GM23338 (cell line): ENCODE measurements at regions not wholly inside any gene's neighbourhood (a gene's known extent, or its start where the extent isn't known, plus 50 kb on each side); places are given as distances from the start of the nearest gene placed in this dataset.

Experiments
- ATAC-seq: fragments of 200-7000 bp; cut with Tn5 transposase; 3 replicates; pipeline ENCODE4 v1.9.1; 2020
- DNase-seq: peaks from one replicate; pipeline ENCODE4 v3.0.0-alpha.2; 2015; ENCODE audit warnings: low spot score
- H2AFZ ChIP-seq: fragments of 200-600 bp; sonication (generic); 2 replicates; pipeline ENCODE4 v1.8.0; 2016; ENCODE audit warnings: antibody characterized with exemption, mild to moderate bottlenecking, moderate library complexity
- H3F3A ChIP-seq: fragments of 200-600 bp; sonication (generic); replicated peaks from 2 replicates; pipeline ENCODE4 v1.8.0; 2017; ENCODE audit warnings: antibody characterized with exemption, mixed run types, low read depth
- H3K27ac ChIP-seq: fragments of 200-600 bp; sonication (generic); 2 replicates; pipeline ENCODE4 v1.6.1; 2016; ENCODE audit warnings: low read depth
- H3K27me3 ChIP-seq: fragments of 200-600 bp; sonication (generic); 2 replicates; pipeline ENCODE4 v1.8.0; 2016; ENCODE audit warnings: mild to moderate bottlenecking, mixed run types, moderate library complexity; ENCODE audit not compliant: insufficient read depth
- H3K36me3 ChIP-seq: fragments of 200-600 bp; sonication (generic); 2 replicates; pipeline ENCODE4 v1.8.0; 2016; ENCODE audit warnings: mild to moderate bottlenecking; ENCODE audit not compliant: insufficient read depth
- H3K4me1 ChIP-seq: fragments of 200-600 bp; sonication (generic); 2 replicates; pipeline ENCODE4 v1.8.0; 2016; ENCODE audit warnings: mild to moderate bottlenecking, moderate library complexity; ENCODE audit not compliant: insufficient read depth
- H3K4me2 ChIP-seq: fragments of 200-600 bp; sonication (generic); 2 replicates; pipeline ENCODE4 v1.7.1; 2017; ENCODE audit warnings: mixed run types
- H3K4me3 ChIP-seq: fragments of 200-600 bp; sonication (generic); 2 replicates; pipeline ENCODE4 v1.6.1; 2016; ENCODE audit warnings: mixed run types
- H3K79me2 ChIP-seq: fragments of 200-600 bp; sonication (generic); replicated peaks from 2 replicates; pipeline ENCODE4 v1.8.0; 2017; ENCODE audit warnings: mild to moderate bottlenecking; ENCODE audit not compliant: insufficient read depth
- H3K9me2 ChIP-seq: fragments of 200-600 bp; sonication (generic); 2 replicates; pipeline ENCODE4 v1.8.0; 2017; ENCODE audit not compliant: insufficient read depth
- H4K20me1 ChIP-seq: fragments of 200-600 bp; sonication (generic); replicated peaks from 2 replicates; pipeline ENCODE4 v1.8.0; 2017; ENCODE audit warnings: mild to moderate bottlenecking; ENCODE audit not compliant: insufficient read depth
- H3K27ac Mint-ChIP-seq: 2 replicates; pipeline ENCODE4 v1.8.0; 2020; ENCODE audit warnings: inconsistent platforms, mild to moderate bottlenecking, moderate library complexity, mixed read lengths
- H3K27me3 Mint-ChIP-seq: 3 replicates; pipeline ENCODE4 v1.8.0; 2022; ENCODE audit warnings: low read depth, mild to moderate bottlenecking, moderate library complexity, mixed read lengths, inconsistent platforms; ENCODE audit not compliant: insufficient read depth, poor library complexity
- H3K36me3 Mint-ChIP-seq: 3 replicates; pipeline ENCODE4 v1.8.0; 2021; ENCODE audit warnings: low read depth, mild to moderate bottlenecking, inconsistent platforms, moderate library complexity, mixed read lengths
- H3K4me1 Mint-ChIP-seq: 3 replicates; pipeline ENCODE4 v1.8.0; 2020; ENCODE audit warnings: mild to moderate bottlenecking, inconsistent platforms, mixed read lengths
- H3K4me3 Mint-ChIP-seq: 3 replicates; pipeline ENCODE4 v1.8.0; 2021; ENCODE audit warnings: moderate library complexity, mild to moderate bottlenecking, inconsistent platforms, mixed read lengths
- H3K9me3 Mint-ChIP-seq: 3 replicates; pipeline ENCODE4 v1.8.0; 2020; ENCODE audit warnings: moderate library complexity, mild to moderate bottlenecking, inconsistent platforms, mixed read lengths
- CREB1 ChIP-seq: fragments of 250-450 bp; sonication (Bioruptor Pico); IDR thresholded peaks from 2 replicates; pipeline ENCODE4 v1.5.0; 2020; ENCODE audit warnings: low read depth, mild to moderate bottlenecking, moderate library complexity
- EZH2 ChIP-seq: fragments of 200-600 bp; sonication (generic); IDR thresholded peaks from one replicate; pipeline ENCODE4 v1.8.0; 2017; ENCODE audit warnings: antibody characterized with exemption, mild to moderate bottlenecking, low read depth; ENCODE audit not compliant: unreplicated experiment
- EZH2phosphoT487 ChIP-seq: fragments of 200-600 bp; sonication (generic); IDR thresholded peaks from one replicate; pipeline ENCODE4 v1.8.1; 2018; ENCODE audit warnings: antibody characterized with exemption; ENCODE audit not compliant: unreplicated experiment
- NANOG ChIP-seq: IDR thresholded peaks from 2 replicates; pipeline ENCODE4 v1.6.1; 2016; ENCODE audit warnings: antibody characterized with exemption, borderline replicate concordance
- POLR2AphosphoS5 ChIP-seq: IDR thresholded peaks from 2 replicates; pipeline ENCODE4 v1.6.1; 2016; ENCODE audit warnings: antibody characterized with exemption, low read depth
- STAT1 ChIP-seq: IDR thresholded peaks from one replicate; pipeline ENCODE4 v1.6.1; 2016; ENCODE audit warnings: antibody characterized with exemption; ENCODE audit not compliant: unreplicated experiment
- ZNF114 ChIP-seq: fragments of 250-450 bp; sonication (Bioruptor Pico); IDR thresholded peaks from 2 replicates; pipeline ENCODE4 v1.5.0; 2020; ENCODE audit warnings: mild to moderate bottlenecking, moderate library complexity
- ZNF462 ChIP-seq: fragments of 250-450 bp; sonication (Bioruptor Pico); IDR thresholded peaks from 2 replicates; pipeline ENCODE4 v1.5.0; 2020; ENCODE audit warnings: mild to moderate bottlenecking, moderate library complexity

GRCh38 chr20:60970601-60971000 lies 281.5 kb upstream of the CDH4 start (continued):
- TF ChIP-seq ZNF462 (CRISPR knock-in tag) (no peak), EZH2 (no peak), ZNF114 (CRISPR knock-in tag) (no peak), NANOG (no peak), POLR2AphosphoS5 (no peak)

- H3K4me1 Mint-ChIP-seq: no peaks in the 10 kb centered on the region; the same call in 2 of the 3 replicates
- Histone ChIP-seq H3K4me3 (no peak overlapping the region), H3K79me2 (no peaks in the 10 kb centered on the region), H2AFZ (no peak overlapping the region), H3F3A (no peaks in the 10 kb centered on the region), H3K27ac (no peak overlapping the region), H3K27me3 (no peaks in the 10 kb centered on the region), H3K9me2 (no peaks in the 10 kb centered on the region), H3K36me3 (no peaks in the 10 kb centered on the region), H4K20me1 (no peaks in the 10 kb centered on the region), H3K4me1 (no peaks in the 10 kb centered on the region), H3K4me2 (no peak overlapping the region)
- no peak overlapping the region for H3K27ac Mint-ChIP-seq
- no peak for DNase-seq
- H3K36me3 Mint-ChIP-seq: no peaks in the 10 kb centered on the region
- H3K9me3 Mint-ChIP-seq: no peaks in the 10 kb centered on the region; the same call in 2 of the 3 replicates
- H3K4me3 Mint-ChIP-seq: no peak overlapping the region
- peaks cover 12% of the 10 kb centered on the region for H3K27me3 Mint-ChIP-seq
- no peak for ATAC-seq
- no peak for TF ChIP-seq EZH2
- TF ChIP-seq CREB1: no peak
- TF ChIP-seq EZH2phosphoT487: no peak
- no peak for TF ChIP-seq ZNF114 (CRISPR knock-in tag)
- no peak for TF ChIP-seq STAT1
- TF ChIP-seq POLR2AphosphoS5: no peak
- TF ChIP-seq ZNF462 (CRISPR knock-in tag): no peak
Measured at GRCh38 chr20:60974022-60974421, 278.0 kb upstream of the CDH4 start.
